ENCODE measurements at regions not wholly inside any gene's neighbourhood (a gene's known extent, or its start where the extent isn't known, plus 50 kb on each side); places are given as distances from the start of the nearest gene placed in this dataset.

GRCh38 chr13:77422724-77423123 lies 95.8 kb upstream of the MYCBP2 start:
- no peak overlapping the region for H3K9ac ChIP-seq (ENCODE audit: low read depth, low read length)
- H3K9me3 ChIP-seq (ENCODE audit: insufficient read depth, low read depth, low read length) = no peaks in the 10 kb centered on the region
- no peaks in the 10 kb centered on the region for H3K36me3 ChIP-seq (ENCODE audit: insufficient read depth, low read depth, low read length)
- no peaks in the 10 kb centered on the region for H3K4me1 ChIP-seq (ENCODE audit: insufficient read depth, low read length)
- no peak overlapping the region for H3K4me3 ChIP-seq (ENCODE audit: low read length)
- no peaks in the 10 kb centered on the region for H3K27me3 ChIP-seq (ENCODE audit: insufficient read depth, low read length)
- H3K27ac ChIP-seq (ENCODE audit: low read length) = no peak overlapping the region

DNA sequence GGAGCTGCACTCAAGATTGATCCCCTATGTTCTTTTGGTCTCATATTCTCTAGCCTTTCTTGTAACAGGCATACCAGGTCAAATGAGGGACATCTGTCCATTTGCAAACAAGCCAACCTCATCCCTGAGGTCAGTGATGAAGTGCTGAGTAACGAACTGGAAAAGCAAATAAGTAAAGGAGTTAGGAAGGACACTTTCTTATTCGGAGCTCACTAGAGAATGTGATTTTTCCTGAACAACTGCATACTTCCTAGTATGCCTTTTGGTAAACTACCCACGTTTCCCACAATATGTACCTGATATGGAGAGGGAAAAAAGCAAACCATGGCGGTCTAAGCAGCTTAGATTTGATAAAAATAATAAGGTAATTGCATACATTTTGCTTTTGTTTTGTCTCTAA lies 91.0 kb upstream of the MYCBP2 start:
- no peak overlapping the region for H3K27ac ChIP-seq (ENCODE audit: low read length)
- H3K9ac ChIP-seq (ENCODE audit: low read depth, low read length) = no peak overlapping the region
- H3K4me1 ChIP-seq (ENCODE audit: insufficient read depth, low read length) = no peaks in the 10 kb centered on the region
- no peak overlapping the region for H3K4me3 ChIP-seq (ENCODE audit: low read length)
- H3K9me3 ChIP-seq (ENCODE audit: insufficient read depth, low read depth, low read length) = no peaks in the 10 kb centered on the region
- H3K36me3 ChIP-seq (ENCODE audit: insufficient read depth, low read depth, low read length) = no peaks in the 10 kb centered on the region
- H3K27me3 ChIP-seq (ENCODE audit: insufficient read depth, low read length) = no peaks in the 10 kb centered on the region

DNA sequence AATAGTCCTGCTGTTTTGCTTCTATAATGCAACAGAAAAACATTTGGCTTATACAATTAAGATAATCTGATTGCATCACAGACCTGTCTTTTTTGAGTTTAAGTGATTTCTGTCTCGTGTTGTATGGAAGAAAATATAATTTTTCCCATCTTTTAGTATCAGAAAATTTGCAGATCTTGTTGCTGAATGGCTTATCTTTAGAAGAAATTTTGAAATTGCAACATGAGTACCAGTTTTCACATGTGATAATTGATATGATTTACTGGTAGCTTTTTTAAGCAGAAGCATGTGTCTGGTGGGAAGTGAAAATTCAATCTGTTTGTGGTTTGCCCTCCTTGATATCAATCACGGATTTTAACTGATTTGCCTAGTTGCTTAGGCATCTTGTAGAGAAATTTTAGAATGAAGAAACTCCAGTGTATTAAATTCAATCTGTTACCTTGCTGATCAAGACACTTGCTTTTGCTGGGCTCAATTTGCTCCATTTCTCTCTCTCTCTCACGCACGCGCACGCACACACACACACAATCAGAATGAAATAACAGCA lies 89.8 kb upstream of the MYCBP2 start:
- Histone ChIP-seq H3K4me1 (ENCODE audit: insufficient read depth, low read length) (no peaks in the 10 kb centered on the region), H3K4me3 (ENCODE audit: low read length) (no peak overlapping the region), H3K9me3 (ENCODE audit: insufficient read depth, low read depth, low read length) (no peaks in the 10 kb centered on the region), H3K36me3 (ENCODE audit: insufficient read depth, low read depth, low read length) (no peaks in the 10 kb centered on the region), H3K27ac (ENCODE audit: low read length) (no peak overlapping the region), H3K9ac (ENCODE audit: low read depth, low read length) (no peak overlapping the region), H3K27me3 (ENCODE audit: insufficient read depth, low read length) (no peaks in the 10 kb centered on the region)

GRCh38 chr13:77415253-77416071 lies 88.6 kb upstream of the MYCBP2 start:
- no peak overlapping the region for H3K9ac ChIP-seq (ENCODE audit: low read depth, low read length)
- H3K9me3 ChIP-seq (ENCODE audit: insufficient read depth, low read depth, low read length) = no peaks in the 10 kb centered on the region
- H3K4me3 ChIP-seq (ENCODE audit: low read length) = no peak overlapping the region
- H3K36me3 ChIP-seq (ENCODE audit: insufficient read depth, low read depth, low read length) = no peaks in the 10 kb centered on the region
- no peaks in the 10 kb centered on the region for H3K4me1 ChIP-seq (ENCODE audit: insufficient read depth, low read length)
- H3K27me3 ChIP-seq (ENCODE audit: insufficient read depth, low read length) = no peaks in the 10 kb centered on the region
- H3K27ac ChIP-seq (ENCODE audit: low read length) = no peak overlapping the region

GRCh38 chr13:77412860-77413259 lies 86.0 kb upstream of the MYCBP2 start:
- no peak overlapping the region for H3K4me3 ChIP-seq (ENCODE audit: low read length)
- no peaks in the 10 kb centered on the region for H3K4me1 ChIP-seq (ENCODE audit: insufficient read depth, low read length)
- no peak overlapping the region for H3K27ac ChIP-seq (ENCODE audit: low read length)
- no peak overlapping the region for H3K9ac ChIP-seq (ENCODE audit: low read depth, low read length)
- H3K36me3 ChIP-seq (ENCODE audit: insufficient read depth, low read depth, low read length) = no peaks in the 10 kb centered on the region
- H3K9me3 ChIP-seq (ENCODE audit: insufficient read depth, low read depth, low read length) = no peaks in the 10 kb centered on the region
- no peaks in the 10 kb centered on the region for H3K27me3 ChIP-seq (ENCODE audit: insufficient read depth, low read length)

- Histone ChIP-seq H3K27ac (ENCODE audit: low read length) (no peak overlapping the region), H3K9me3 (ENCODE audit: insufficient read depth, low read depth, low read length) (no peaks in the 10 kb centered on the region), H3K9ac (ENCODE audit: low read depth, low read length) (no peak overlapping the region), H3K27me3 (ENCODE audit: insufficient read depth, low read length) (no peaks in the 10 kb centered on the region), H3K4me1 (ENCODE audit: insufficient read depth, low read length) (no peaks in the 10 kb centered on the region), H3K36me3 (ENCODE audit: insufficient read depth, low read depth, low read length) (no peaks in the 10 kb centered on the region), H3K4me3 (ENCODE audit: low read length) (no peak overlapping the region)
Observed at GRCh38 chr13:77412116-77412635, 85.3 kb upstream of the MYCBP2 start.

DNA sequence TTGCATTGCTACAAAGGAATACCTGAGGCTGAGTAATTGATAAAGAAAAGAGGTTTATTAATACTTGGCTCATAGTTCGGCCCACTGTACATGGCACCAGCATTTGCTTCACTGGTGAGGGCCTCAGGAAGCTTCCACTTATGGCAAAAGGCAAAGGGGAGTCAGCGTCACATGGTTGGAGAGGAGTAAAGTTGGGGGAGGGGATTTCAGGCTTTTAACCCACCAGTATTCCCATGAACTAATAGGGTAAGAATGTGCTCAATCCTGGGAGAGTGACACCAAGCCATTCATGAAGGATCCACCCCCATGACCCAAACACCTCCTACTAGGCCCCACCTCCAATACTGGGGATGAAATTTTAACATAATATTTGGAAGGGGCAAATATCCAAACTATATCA lies 82.5 kb upstream of the MYCBP2 start:
- H3K4me3 ChIP-seq (ENCODE audit: low read length) = no peak overlapping the region
- no peaks in the 10 kb centered on the region for H3K9me3 ChIP-seq (ENCODE audit: insufficient read depth, low read depth, low read length)
- H3K9ac ChIP-seq (ENCODE audit: low read depth, low read length) = no peak overlapping the region

DNA sequence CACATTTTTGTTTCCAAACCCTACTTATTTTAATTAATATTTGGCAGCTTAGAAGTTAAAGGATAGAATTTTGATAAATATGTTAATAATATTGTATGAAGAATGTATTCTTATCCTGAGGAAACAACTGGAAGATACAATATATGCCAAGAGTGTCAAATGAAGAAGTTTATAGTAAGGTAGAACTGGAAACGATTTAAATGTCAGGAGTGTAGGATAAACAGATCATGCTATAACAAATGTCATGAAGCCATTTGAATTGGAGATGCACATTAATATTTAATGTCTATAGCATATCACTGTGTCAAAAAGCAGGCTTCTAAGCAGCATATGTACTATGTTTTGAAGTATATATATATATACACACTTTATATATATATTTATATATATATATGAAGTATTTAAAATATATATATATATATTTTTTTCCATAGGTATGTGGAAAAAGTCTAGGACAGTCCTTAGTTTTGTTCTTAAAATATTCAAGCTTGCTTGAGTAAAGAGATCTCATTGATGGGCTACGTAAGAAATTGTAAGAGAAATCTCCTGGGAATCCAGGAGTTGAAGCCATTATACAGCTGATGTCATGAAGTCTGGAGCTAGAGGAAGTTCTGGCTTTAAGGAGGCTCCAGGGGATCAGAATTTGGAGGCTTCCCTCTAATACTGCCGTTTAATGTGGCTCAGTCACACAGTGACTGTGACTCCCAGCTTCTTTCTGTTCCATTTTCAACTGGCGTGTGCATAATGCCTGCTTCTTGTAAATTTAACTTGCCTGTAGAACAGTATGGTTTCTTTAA lies 79.9 kb upstream of the MYCBP2 start:
- no peak overlapping the region for H3K9ac ChIP-seq (ENCODE audit: low read depth, low read length)
- H3K27me3 ChIP-seq (ENCODE audit: insufficient read depth, low read length) = no peaks in the 10 kb centered on the region
- H3K4me1 ChIP-seq (ENCODE audit: insufficient read depth, low read length) = no peaks in the 10 kb centered on the region
- no peak overlapping the region for H3K27ac ChIP-seq (ENCODE audit: low read length)
- H3K4me3 ChIP-seq (ENCODE audit: low read length) = no peak overlapping the region
- no peaks in the 10 kb centered on the region for H3K9me3 ChIP-seq (ENCODE audit: insufficient read depth, low read depth, low read length)
- no peaks in the 10 kb centered on the region for H3K36me3 ChIP-seq (ENCODE audit: insufficient read depth, low read depth, low read length)

More for the DNA sequence above, 82.5 kb upstream of the MYCBP2 start:
- H3K27me3 ChIP-seq (ENCODE audit: insufficient read depth, low read length) = no peaks in the 10 kb centered on the region
- no peak overlapping the region for H3K27ac ChIP-seq (ENCODE audit: low read length)
- no peaks in the 10 kb centered on the region for H3K4me1 ChIP-seq (ENCODE audit: insufficient read depth, low read length)
- no peaks in the 10 kb centered on the region for H3K36me3 ChIP-seq (ENCODE audit: insufficient read depth, low read depth, low read length)

GRCh38 chr13:77398825-77399620 lies 72.1 kb upstream of the MYCBP2 start:
- Histone ChIP-seq H3K4me1 (ENCODE audit: insufficient read depth, low read length) (no peaks in the 10 kb centered on the region), H3K36me3 (ENCODE audit: insufficient read depth, low read depth, low read length) (no peaks in the 10 kb centered on the region), H3K27me3 (ENCODE audit: insufficient read depth, low read length) (no peaks in the 10 kb centered on the region), H3K27ac (ENCODE audit: low read length) (no peak overlapping the region), H3K4me3 (ENCODE audit: low read length) (no peak overlapping the region), H3K9ac (ENCODE audit: low read depth, low read length) (no peak overlapping the region), H3K9me3 (ENCODE audit: insufficient read depth, low read depth, low read length) (no peaks in the 10 kb centered on the region)

DNA sequence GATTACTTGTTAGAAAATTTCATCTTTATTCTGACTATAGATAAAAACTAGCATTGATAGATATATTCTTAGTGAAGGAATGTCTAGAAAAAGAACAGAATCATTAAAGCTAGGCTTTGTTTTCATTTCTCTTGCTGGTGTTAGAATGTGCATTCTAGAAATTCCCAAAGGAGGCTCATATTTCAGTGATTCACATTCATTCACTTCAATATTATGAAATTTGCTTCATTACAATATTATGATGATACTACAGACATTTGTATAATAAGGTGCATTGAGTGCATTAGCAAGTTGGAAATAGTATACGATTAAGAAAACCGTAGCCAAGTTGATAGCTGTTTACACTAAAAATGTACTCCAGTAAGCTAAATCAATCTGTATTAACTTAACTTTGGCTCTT lies 70.7 kb upstream of the MYCBP2 start:
- H3K27ac ChIP-seq (ENCODE audit: low read length) = no peak overlapping the region
- H3K4me1 ChIP-seq (ENCODE audit: insufficient read depth, low read length) = no peaks in the 10 kb centered on the region
- H3K36me3 ChIP-seq (ENCODE audit: insufficient read depth, low read depth, low read length) = no peaks in the 10 kb centered on the region
- H3K27me3 ChIP-seq (ENCODE audit: insufficient read depth, low read length) = no peaks in the 10 kb centered on the region
- H3K4me3 ChIP-seq (ENCODE audit: low read length) = no peak overlapping the region
- no peak overlapping the region for H3K9ac ChIP-seq (ENCODE audit: low read depth, low read length)
- no peaks in the 10 kb centered on the region for H3K9me3 ChIP-seq (ENCODE audit: insufficient read depth, low read depth, low read length)

DNA sequence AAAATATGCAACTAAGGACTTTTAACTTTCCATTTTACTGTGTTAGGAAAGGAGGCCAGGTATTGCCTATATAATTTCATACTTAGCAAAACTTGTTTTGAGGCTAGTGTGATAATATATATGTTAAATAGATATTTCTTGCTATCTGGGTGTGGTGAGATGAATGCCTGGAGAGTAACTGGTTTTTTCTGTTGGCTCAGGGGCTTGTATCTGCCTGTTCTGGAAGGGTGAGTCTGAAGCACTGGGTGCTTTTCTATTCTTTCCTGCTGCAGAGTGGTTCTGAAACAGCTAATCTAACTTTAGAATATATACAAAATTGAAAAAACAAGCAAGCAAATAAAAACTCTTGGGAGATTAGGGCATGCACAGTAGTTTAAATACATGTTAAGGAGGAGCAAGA lies 64.6 kb upstream of the MYCBP2 start:
- no peak overlapping the region for H3K9ac ChIP-seq (ENCODE audit: low read depth, low read length)

More for the DNA sequence above, 64.6 kb upstream of the MYCBP2 start:
- Histone ChIP-seq H3K27me3 (ENCODE audit: insufficient read depth, low read length) (no peaks in the 10 kb centered on the region), H3K4me1 (ENCODE audit: insufficient read depth, low read length) (no peaks in the 10 kb centered on the region), H3K9me3 (ENCODE audit: insufficient read depth, low read depth, low read length) (no peaks in the 10 kb centered on the region), H3K4me3 (ENCODE audit: low read length) (no peak overlapping the region), H3K36me3 (ENCODE audit: insufficient read depth, low read depth, low read length) (no peaks in the 10 kb centered on the region), H3K27ac (ENCODE audit: low read length) (no peak overlapping the region)

Measured in iPS-20b (cell line).